Stomach (tissue), 4 donors: ENCODE measurements at regions not wholly inside any gene's neighbourhood (a gene's known extent, or its start where the extent isn't known, plus 50 kb on each side); places are given as distances from the start of the nearest gene placed in this dataset.

Source experiments
- POLR2A ChIP-seq, 4 donors: fragments of 450-650 bp; IDR thresholded peaks; one replicate each; pipeline ENCODE4 v1.6.1; 2016; ENCODE audit warnings: antibody characterized with exemption in 4 of 4, control low read depth in 2 of 4, mild to moderate bottlenecking in 1 of 4, moderate library complexity in 1 of 4
- POLR2AphosphoS5 ChIP-seq, 3 donors: sonication (generic); formaldehyde crosslinking; IDR thresholded peaks; one replicate each; pipeline ENCODE4 v1.6.1; 2016; ENCODE audit warnings: antibody characterized with exemption in 3 of 3
- TF ChIP-seq, protein P1 (sequence below), 7 experiments: fragments of 450-650 bp in 4 of 7; fragments of 200-600 bp in 3 of 7; sonication (generic) in 3 of 7; IDR thresholded peaks; one replicate each; pipeline ENCODE4 v1.5.1; 2016 to 2019; ENCODE audit warnings: antibody characterized with exemption in 7 of 7, control low read depth in 2 of 7, mild to moderate bottlenecking in 1 of 7

DNA sequence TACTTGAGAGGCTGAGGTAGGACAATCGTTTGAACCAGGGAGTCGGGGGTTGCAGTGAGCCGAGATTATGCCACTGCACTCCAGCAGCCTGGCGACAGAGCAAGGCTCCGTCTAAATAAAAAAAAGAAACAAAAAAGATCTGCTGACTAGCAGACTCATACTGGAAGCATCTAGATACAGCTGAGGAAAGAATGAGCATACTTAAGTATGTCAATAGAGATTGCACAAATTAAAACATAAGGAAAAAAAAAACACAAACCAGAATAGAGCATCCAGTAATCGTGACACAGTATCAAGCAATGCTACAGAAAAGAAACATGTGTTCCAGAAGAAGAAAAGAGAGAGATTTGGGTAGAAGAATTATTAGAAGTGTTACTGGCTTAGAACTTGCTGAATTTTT lies 105.5 kb upstream of the SPOCK3 start:
- TF ChIP-seq, protein P1, sequence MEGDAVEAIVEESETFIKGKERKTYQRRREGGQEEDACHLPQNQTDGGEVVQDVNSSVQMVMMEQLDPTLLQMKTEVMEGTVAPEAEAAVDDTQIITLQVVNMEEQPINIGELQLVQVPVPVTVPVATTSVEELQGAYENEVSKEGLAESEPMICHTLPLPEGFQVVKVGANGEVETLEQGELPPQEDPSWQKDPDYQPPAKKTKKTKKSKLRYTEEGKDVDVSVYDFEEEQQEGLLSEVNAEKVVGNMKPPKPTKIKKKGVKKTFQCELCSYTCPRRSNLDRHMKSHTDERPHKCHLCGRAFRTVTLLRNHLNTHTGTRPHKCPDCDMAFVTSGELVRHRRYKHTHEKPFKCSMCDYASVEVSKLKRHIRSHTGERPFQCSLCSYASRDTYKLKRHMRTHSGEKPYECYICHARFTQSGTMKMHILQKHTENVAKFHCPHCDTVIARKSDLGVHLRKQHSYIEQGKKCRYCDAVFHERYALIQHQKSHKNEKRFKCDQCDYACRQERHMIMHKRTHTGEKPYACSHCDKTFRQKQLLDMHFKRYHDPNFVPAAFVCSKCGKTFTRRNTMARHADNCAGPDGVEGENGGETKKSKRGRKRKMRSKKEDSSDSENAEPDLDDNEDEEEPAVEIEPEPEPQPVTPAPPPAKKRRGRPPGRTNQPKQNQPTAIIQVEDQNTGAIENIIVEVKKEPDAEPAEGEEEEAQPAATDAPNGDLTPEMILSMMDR (IDR thresholded peaks at IDR 0.05), result no peak
- no peak for TF ChIP-seq POLR2A (IDR thresholded peaks at IDR 0.05)
- TF ChIP-seq POLR2AphosphoS5 (IDR thresholded peaks at IDR 0.05), result no peak
